Muscle of leg (tissue), 3 donors: ENCODE measurements at regions not wholly inside any gene's neighbourhood (a gene's known extent, or its start where the extent isn't known, plus 50 kb on each side); places are given as distances from the start of the nearest gene placed in this dataset.

Experiments
- DNase-seq: peaks from one replicate; pipeline ENCODE4 v3.0.0; 2013
- H3K27ac ChIP-seq: one replicate; pipeline ENCODE4 v1.5.1; 2013; ENCODE audit warnings: mild to moderate bottlenecking, low read length, control low read depth
- H3K27me3 ChIP-seq: one replicate; pipeline ENCODE4 v1.6.1; 2013; ENCODE audit warnings: low read length; ENCODE audit not compliant: control insufficient read depth, insufficient read depth
- H3K36me3 ChIP-seq: one replicate; pipeline ENCODE4 v1.6.1; 2013; ENCODE audit warnings: low read length; ENCODE audit not compliant: control insufficient read depth, insufficient read depth
- H3K4me1 ChIP-seq: one replicate; pipeline ENCODE4 v1.6.1; 2013; ENCODE audit warnings: low read length; ENCODE audit not compliant: control insufficient read depth, insufficient read depth
- H3K4me3 ChIP-seq: one replicate; pipeline ENCODE4 v1.5.1; 2013; ENCODE audit warnings: low read length, control low read depth
- H3K9me3 ChIP-seq: replicated peaks from 2 replicates; pipeline ENCODE4 v1.6.1; 2013; ENCODE audit warnings: low read depth, low read length; ENCODE audit not compliant: control insufficient read depth
- WGBS: methylation state at CpG from one replicate; pipeline ENCODE4 v1.1.5; 2013; ENCODE audit warnings: missing lambda C conversion rate; ENCODE audit not compliant: insufficient coverage; 5-methylcytosine and 5-hydroxymethylcytosine counted together

DNA sequence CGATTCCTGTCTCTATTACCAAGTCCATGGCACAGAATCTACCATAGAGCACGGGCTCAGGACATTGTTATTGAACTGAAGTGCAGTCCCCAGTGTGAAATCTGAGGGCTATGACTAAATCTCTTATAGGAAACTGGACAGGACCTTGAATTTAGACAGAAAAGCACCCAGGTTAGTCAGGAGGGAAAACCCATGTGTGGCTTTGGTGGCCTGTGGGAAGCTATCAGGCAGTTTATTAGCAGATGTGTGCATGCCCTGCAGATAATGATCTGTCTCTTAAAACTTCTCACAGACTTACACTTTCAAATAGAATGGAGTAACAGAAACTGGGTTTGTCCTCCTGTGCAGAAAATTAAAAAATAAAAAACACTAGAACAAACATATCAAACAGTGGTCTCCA is 610.0 kb upstream of the RAB6C start:
- no peak for DNase-seq
- Histone ChIP-seq H3K27me3 (peaks cover 3% of the 10 kb centered on the region), H3K4me3 (no peak overlapping the region), H3K4me1 (peaks cover 3% of the 10 kb centered on the region), H3K9me3 (no peaks in the 10 kb centered on the region), H3K36me3 (no peaks in the 10 kb centered on the region), H3K27ac (no peak overlapping the region)
- whole genome bisulfite sequencing = no CpG with 5 or more reads among the region's 2 CpGs

DNA sequence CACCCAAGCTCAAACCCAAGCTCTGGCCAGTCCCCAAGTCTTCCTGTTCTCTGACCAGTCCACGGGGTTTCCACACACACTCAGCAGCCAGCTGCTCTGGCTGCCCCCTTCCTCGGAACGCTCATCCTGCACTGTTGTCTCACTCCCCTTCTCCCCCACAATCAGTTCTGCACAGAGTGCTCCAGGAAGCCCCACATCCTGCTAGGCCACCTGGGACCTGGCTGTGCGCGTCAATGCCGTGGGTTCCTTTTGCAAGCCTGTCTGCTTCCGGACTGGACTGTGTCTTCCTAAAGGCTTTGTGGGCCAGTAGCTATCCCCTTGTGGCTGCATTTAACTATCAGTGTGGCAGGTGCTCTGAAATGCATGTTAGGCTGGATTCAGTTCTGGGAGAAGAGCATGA is 605.0 kb upstream of the RAB6C start:
- Histone ChIP-seq H3K4me3 (no peak overlapping the region), H3K9me3 (no peaks in the 10 kb centered on the region), H3K27me3 (peaks cover 4% of the 10 kb centered on the region), H3K27ac (no peak overlapping the region), H3K36me3 (no peaks in the 10 kb centered on the region), H3K4me1 (peaks cover 11% of the 10 kb centered on the region)
- DNase-seq = no peak
- 44% methylated on average over 6 of the region's 7 CpGs for WGBS

DNA sequence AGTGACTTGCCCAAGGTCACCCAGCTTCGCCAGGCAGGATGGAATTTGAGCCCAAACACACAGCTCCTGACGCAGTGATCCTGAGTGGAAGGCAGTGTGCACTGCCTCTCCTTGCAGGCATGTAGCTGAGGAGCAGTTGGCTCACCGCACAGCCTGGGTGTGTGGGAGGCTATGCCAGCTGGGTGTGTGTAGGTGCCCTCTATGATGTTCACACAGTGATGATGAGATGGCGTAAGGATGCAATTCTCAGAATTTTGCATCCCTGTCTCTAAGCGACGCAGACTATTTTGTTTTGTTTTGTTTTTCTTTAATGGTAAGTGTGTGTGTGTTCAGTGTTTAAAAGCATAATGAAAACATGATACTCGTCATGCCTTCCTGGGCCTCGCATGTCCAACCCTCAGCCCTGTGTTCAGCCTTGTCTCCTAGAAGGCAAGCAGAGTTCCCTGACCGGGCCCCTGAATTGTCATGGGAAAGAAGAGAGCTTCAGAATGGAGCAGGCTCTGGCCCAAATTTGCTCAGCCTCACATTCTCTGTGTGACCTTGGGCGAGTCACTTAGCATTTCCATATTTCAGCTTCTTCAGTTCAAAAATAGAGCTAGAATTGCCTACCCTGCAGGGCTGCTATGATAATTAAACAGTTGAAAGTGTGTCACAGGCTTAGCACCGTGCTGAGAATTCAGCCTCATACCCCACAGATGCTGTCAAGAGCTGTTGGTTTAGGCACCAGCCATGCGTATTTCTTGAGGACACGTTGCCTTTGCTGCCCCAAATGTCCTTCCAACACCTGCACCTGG is 603.6 kb upstream of the RAB6C start:
- no peaks in the 10 kb centered on the region for H3K9me3 ChIP-seq
- 66% methylated on average over 10 of the region's 13 CpGs for WGBS
- peaks cover 4% of the 10 kb centered on the region for H3K27me3 ChIP-seq
- H3K4me1 ChIP-seq = peaks cover 11% of the 10 kb centered on the region
- no peaks in the 10 kb centered on the region for H3K36me3 ChIP-seq
- no peak overlapping the region for H3K4me3 ChIP-seq
- no peak for DNase-seq
- no peak overlapping the region for H3K27ac ChIP-seq

GRCh38 chr2:129376426-129377077 is 602.9 kb upstream of the RAB6C start:
- DNase-seq = no peak
- Histone ChIP-seq H3K27ac (no peak overlapping the region), H3K4me3 (no peak overlapping the region), H3K36me3 (no peaks in the 10 kb centered on the region), H3K4me1 (peaks cover 11% of the 10 kb centered on the region), H3K9me3 (no peaks in the 10 kb centered on the region), H3K27me3 (peaks cover 4% of the 10 kb centered on the region)
- 77% methylated on average over 13 of the region's 16 CpGs for WGBS

DNA sequence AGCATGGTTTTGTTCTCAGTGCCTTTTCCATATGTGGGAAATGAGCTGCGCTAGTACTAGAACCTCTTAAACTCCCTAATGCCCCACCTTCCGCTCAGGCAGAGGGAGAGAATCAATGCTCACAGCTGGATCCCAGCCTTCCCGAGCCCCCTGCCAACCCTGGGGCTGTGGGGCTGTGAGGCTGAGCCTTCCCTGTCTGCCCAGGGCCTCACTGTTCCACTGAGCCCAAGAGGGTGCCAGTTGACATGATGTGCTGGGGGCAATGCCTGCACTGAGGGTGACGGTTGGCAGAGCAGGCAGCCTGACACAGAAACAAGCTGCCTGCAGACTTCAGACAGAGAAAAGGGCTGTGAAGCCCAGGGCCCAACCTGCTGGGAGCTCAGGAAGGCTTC is 602.4 kb upstream of the RAB6C start:
- H3K4me3 ChIP-seq = no peak overlapping the region
- H3K27ac ChIP-seq = no peak overlapping the region
- peaks cover 11% of the 10 kb centered on the region for H3K4me1 ChIP-seq
- 63% methylated on average over 1 of the region's 4 CpGs for whole genome bisulfite sequencing
- H3K27me3 ChIP-seq = peaks cover 4% of the 10 kb centered on the region
- H3K9me3 ChIP-seq = no peaks in the 10 kb centered on the region
- DNase-seq = no peak
- no peaks in the 10 kb centered on the region for H3K36me3 ChIP-seq

GRCh38 chr2:129378186-129378585 is 601.3 kb upstream of the RAB6C start:
- DNase-seq = no peak
- 70% methylated on average over 9 of the region's 10 CpGs for WGBS
- H3K36me3 ChIP-seq = no peaks in the 10 kb centered on the region

GRCh38 chr2:129379411-129379810 is 600.1 kb upstream of the RAB6C start:
- H3K36me3 ChIP-seq = no peaks in the 10 kb centered on the region
- no peaks in the 10 kb centered on the region for H3K9me3 ChIP-seq
- 41% methylated on average over 3 of the region's 3 CpGs for WGBS
- H3K4me1 ChIP-seq = peaks cover 8% of the 10 kb centered on the region
- H3K27me3 ChIP-seq = peaks cover 4% of the 10 kb centered on the region
- no peak overlapping the region for H3K27ac ChIP-seq
- DNase-seq = no peak
- H3K4me3 ChIP-seq = no peak overlapping the region

More at GRCh38 chr2:129378186-129378585, 601.3 kb upstream of the RAB6C start:
- Histone ChIP-seq H3K27me3 (peaks cover 4% of the 10 kb centered on the region), H3K4me1 (peaks cover 11% of the 10 kb centered on the region), H3K9me3 (no peaks in the 10 kb centered on the region), H3K4me3 (no peak overlapping the region), H3K27ac (no peak overlapping the region)

DNA sequence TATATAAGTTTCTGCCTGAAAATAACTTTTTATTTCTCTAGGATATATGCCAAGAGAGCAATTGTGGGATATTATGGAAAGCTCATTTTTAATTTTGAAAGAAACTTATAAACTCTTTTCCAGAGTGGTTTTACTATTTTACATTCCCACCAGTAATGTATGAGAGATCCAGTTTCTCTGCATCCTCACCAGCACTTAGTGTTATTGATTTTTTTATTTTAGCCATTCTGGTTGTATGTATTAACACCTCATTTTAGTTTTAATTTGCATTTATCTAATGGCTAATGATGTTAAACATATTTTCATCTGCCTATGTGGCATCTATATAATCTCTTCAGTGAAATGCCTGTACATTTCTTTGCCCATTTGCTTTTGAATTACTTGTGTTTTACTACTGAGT is 597.7 kb upstream of the RAB6C start:
- no peak for DNase-seq
- Histone ChIP-seq H3K4me3 (no peak overlapping the region), H3K27me3 (peaks cover 2% of the 10 kb centered on the region), H3K9me3 (no peaks in the 10 kb centered on the region), H3K4me1 (no peaks in the 10 kb centered on the region), H3K36me3 (no peaks in the 10 kb centered on the region), H3K27ac (no peak overlapping the region)

- WGBS = no CpG with 5 or more reads among the region's 2 CpGs
- no peaks in the 10 kb centered on the region for H3K9me3 ChIP-seq
- no peak for DNase-seq
- H3K4me3 ChIP-seq = no peak overlapping the region
- H3K4me1 ChIP-seq = peaks cover 2% of the 10 kb centered on the region
- no peaks in the 10 kb centered on the region for H3K27me3 ChIP-seq
- H3K27ac ChIP-seq = no peak overlapping the region
- H3K36me3 ChIP-seq = no peaks in the 10 kb centered on the region
These were observed 590.6 kb upstream of the RAB6C start for GRCh38 chr2:129388870-129389269.

DNA sequence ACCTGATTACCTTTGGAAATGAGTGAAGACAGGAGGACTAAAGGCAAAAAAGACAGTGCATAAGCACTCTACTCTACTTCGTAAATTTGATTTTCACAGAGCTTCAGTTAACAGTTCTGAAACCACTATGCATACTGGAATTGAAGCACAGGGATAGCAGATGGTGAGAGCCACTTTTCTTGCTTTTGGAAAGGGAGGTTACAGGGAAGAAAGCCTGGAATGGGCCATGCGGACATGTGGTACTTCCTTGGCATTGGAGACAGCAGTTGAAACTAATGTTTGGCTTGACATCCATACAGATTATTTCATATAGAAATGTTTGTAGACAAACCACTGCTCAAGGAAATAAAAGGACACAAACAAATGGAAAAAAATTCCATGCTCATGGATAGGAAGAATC is 585.6 kb upstream of the RAB6C start:
- no peaks in the 10 kb centered on the region for H3K4me1 ChIP-seq
- H3K27me3 ChIP-seq = no peaks in the 10 kb centered on the region
- H3K27ac ChIP-seq = no peak overlapping the region
- H3K9me3 ChIP-seq = no peaks in the 10 kb centered on the region
- H3K36me3 ChIP-seq = no peaks in the 10 kb centered on the region
- no CpG with 5 or more reads among the region's 2 CpGs for WGBS
- no peak for DNase-seq
- H3K4me3 ChIP-seq = no peak overlapping the region
